ENCODE measurements at regions not wholly inside any gene's neighbourhood (a gene's known extent, or its start where the extent isn't known, plus 50 kb on each side); places are given as distances from the start of the nearest gene placed in this dataset.

GRCh38 chr3:36258421-36258820 is 121.9 kb upstream of the STAC start:
- no peak for DNase-seq

DNA sequence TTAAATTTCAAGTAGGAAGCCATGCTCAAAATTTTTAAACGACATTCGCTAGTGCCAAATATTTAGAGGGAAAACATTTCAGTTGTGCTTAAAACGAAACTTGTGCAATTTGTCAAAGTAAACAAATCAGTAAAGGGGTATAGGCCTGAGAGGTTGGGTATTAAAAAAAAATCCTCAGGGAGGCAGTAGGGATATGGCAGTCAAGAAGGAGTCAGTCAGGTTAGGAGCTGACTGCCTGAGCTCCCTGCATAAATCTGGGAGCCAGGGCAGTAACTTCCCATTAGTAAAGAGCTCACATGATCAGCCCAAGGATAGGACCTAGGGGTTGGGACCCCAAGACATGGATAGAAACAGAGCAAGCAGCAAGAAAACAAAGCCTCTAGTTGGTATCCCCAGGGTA is 120.7 kb upstream of the STAC start:
- no peak for DNase-seq

DNA sequence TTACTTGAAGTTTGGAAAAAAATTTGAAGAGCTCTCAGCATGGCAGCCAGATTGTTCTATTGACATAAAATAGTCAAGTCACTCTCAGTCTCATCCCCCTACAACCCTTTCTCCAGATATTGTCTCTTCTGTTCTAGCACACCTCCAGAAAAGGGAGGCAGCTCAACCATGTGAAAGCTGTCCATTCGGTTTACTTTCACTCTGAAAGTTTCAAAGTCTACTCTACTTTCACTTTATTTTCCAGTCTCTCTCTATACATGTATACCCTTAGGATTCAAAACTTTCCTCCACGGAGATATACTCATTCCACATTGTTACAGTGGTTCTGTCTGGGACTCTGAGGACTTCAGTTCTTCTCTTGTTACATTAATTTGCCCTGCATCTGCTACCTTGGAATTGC is 111.0 kb upstream of the STAC start:
- DNase-seq: no peak

DNA sequence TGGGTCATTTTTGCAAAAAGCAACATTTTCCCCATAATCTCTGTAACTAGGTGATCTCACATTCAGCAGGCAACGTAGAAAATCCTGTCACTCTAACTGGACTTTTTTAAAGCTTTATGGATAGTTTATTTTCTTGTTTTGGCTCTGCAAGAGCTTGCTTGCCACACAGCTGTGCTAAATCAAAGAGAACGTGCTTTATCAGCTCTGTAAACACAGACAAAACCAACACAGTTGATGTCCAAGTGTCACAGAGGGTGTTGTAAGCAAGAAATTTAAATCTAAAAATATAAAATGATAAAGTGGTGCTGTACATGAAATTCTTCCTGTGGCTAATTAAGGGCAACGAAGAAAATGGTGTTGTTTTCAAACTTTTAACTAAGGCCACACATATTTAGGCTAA is 97.5 kb upstream of the STAC start:
- DNase-seq: no peak

GRCh38 chr3:36295296-36295695 is 85.0 kb upstream of the STAC start:
- no peak for DNase-seq

GRCh38 chr3:36297195-36297594 is 83.1 kb upstream of the STAC start:
- no peak for DNase-seq

DNA sequence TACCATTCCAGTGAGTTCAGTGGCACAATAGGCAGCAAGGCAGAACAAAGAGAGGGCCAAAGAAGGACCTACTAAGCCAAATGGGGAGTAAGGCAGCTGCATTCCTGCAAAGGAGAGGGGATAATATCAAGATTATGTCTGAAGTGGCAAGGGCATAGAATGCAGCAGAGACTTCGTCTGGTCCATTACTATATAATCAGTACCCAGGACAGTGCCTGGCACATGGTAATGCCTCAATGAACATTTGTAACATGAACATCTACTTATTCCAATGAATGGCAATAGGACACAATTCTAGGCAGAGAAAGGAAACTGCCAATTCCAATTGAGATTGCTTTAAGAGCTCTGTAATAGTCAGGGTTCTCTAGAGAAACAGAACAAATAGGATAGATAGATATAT is 82.1 kb upstream of the STAC start:
- DNase-seq: no peak

- DNase-seq: no peak
Observed at GRCh38 chr3:36302158-36302509, 78.2 kb upstream of the STAC start.

DNA sequence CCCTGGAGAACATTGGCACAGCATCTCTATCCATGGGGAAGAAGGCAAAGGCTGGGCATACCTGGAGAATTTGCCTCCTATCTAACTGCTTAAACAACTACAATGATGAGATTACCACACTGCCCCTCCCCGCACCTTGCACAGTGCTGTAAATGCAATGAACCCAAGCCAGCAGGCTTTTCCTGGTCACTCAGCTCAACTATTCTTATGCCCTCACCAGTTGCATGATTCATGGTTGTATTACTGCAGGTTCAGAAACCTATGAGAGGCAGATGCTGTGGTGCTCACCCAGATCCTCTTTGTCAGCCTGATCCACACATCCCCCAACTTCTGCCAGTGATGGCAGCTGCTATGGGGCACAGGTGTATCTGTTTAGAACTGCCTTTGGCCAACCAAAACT is 77.7 kb upstream of the STAC start:
- no peak for DNase-seq

GRCh38 chr3:36303286-36303685 is 77.0 kb upstream of the STAC start:
- DNase-seq: no peak

DNA sequence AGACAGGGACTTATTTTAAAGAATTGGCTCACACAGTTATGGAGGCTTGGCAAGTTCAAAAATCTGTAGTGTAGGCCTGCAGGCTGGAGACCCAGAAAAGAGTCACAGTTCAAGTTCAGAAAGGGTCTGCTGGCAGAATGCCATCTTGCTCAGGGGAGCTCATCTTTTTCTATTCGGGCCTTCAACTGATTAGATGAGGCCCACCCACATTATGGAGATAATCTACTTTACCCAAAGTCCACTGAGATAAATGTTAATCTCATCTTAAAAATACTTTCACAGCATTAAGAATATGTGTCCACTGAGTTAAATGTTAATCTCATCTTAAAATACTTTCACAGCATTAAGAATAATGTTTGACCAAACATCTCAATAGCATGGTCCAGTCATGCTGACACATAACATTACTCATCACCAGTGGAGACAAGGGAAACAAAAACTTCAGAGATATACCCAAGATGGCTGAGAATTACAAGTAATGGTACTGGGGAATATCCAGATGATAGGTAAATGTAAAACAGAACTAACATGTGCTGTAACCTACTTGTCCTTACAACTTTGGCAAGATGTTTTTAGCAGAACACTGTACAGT is 74.3 kb upstream of the STAC start:
- no peak for DNase-seq

- no peak for DNase-seq
Observed at GRCh38 chr3:36309092-36309491, 71.2 kb upstream of the STAC start.

DNA sequence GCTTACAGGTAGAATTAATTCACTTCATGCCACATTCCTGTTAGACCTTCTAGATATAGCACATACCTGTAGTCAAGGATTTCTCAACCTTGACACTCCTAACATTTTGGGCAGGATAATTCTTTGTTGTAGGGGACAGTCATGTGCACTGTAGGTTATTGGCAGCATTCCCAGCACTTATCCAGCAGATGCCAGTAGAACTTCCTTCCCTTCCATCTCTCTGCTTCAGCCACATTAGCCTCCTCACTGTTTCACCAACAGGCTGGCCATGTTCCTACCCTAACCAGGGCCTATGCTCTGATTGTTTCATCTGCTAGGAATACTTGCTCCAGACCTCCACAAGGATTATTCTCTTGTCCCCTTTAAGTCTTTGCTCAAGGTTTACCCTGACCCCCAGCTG is 68.0 kb upstream of the STAC start:
- no peak for DNase-seq

- no peak for DNase-seq
Observed at GRCh38 chr3:36317915-36318314, 62.4 kb upstream of the STAC start.

DNA sequence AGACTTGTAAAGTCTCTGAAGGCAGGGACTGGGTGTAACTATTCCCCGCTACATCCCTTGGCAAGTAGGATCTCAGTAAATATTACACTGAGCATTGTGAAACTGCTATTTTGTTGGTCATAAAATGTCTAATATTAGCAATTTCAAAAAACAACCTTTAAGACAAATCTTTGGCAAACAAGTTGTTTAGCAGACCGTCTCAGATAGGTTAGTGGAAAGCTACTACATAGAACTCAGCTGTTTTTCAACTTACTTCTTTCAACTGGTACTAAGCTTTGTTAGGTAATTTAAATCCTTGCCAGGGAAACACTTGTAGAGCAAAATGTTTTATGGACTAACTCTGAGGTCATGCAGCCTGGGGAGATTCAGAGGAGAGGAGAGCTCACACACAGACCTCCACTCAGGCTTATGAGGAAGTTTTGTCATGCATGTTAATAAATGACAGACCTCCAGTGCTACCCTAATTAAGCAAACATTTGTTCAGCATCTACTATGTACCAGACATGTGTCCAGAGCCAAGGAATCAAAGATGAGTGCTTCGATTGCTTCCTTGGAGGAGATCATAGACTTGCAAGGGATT is 61.6 kb upstream of the STAC start:
- DNase-seq: no peak

GRCh38 chr3:36319680-36320079 is 60.6 kb upstream of the STAC start:
- DNase-seq: no peak

Data from anterior cingulate cortex (tissue), 58 donors.